LNCaP clone FGC (cell line): ENCODE measurements at regions not wholly inside any gene's neighbourhood (a gene's known extent, or its start where the extent isn't known, plus 50 kb on each side); places are given as distances from the start of the nearest gene placed in this dataset.

Source experiments
- DNase-seq: peaks from one replicate; pipeline ENCODE4 v3.0.0-alpha.2; 2011; ENCODE audit warnings: low read depth
- H3K4me3 ChIP-seq: 2 replicates; pipeline ENCODE4 v1.5.1; 2011; ENCODE audit warnings: mild to moderate bottlenecking, low read depth, low read length, control low read depth
- TF ChIP-seq, protein P1 (sequence below): IDR thresholded peaks from 2 replicates; pipeline ENCODE4 v1.5.1; 2012; ENCODE audit warnings: mild to moderate bottlenecking; ENCODE audit not compliant: control insufficient read depth, insufficient read depth; ENCODE audit errors: extremely low read depth

- TF ChIP-seq, protein P1, sequence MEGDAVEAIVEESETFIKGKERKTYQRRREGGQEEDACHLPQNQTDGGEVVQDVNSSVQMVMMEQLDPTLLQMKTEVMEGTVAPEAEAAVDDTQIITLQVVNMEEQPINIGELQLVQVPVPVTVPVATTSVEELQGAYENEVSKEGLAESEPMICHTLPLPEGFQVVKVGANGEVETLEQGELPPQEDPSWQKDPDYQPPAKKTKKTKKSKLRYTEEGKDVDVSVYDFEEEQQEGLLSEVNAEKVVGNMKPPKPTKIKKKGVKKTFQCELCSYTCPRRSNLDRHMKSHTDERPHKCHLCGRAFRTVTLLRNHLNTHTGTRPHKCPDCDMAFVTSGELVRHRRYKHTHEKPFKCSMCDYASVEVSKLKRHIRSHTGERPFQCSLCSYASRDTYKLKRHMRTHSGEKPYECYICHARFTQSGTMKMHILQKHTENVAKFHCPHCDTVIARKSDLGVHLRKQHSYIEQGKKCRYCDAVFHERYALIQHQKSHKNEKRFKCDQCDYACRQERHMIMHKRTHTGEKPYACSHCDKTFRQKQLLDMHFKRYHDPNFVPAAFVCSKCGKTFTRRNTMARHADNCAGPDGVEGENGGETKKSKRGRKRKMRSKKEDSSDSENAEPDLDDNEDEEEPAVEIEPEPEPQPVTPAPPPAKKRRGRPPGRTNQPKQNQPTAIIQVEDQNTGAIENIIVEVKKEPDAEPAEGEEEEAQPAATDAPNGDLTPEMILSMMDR: no peak
- H3K4me3 ChIP-seq: no peak overlapping the region
- DNase-seq: no peak
Measured at GRCh38 chr10:130756651-130757050, 554.9 kb downstream of the TCERG1L start.

DNA sequence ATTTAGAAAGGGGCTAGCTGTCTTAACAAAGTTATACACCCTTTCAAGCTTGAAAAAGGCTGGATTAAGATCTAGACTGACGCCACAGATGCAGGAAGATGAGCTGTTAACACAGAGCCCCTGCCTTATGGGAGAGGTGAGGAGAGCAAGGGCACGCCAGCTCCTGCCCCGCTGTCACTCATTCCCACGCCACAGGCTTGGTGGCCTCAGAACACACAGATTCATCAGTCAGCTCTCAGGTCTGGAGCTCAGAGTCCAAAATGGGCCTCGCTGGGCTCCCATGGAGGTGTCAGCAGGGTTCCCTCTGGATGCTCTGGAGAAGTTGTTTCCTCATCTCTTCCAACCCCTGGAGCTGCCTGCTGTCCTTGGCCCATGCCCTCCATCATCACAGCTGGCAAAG lies 554.2 kb downstream of the TCERG1L start:
- no peak for DNase-seq
- TF ChIP-seq, protein P1: no peak
- no peak overlapping the region for H3K4me3 ChIP-seq

- TF ChIP-seq, protein P1: no peak
- H3K4me3 ChIP-seq: no peak overlapping the region
- no peak for DNase-seq
Measured at GRCh38 chr10:130757821-130758489, 553.6 kb downstream of the TCERG1L start.

DNA sequence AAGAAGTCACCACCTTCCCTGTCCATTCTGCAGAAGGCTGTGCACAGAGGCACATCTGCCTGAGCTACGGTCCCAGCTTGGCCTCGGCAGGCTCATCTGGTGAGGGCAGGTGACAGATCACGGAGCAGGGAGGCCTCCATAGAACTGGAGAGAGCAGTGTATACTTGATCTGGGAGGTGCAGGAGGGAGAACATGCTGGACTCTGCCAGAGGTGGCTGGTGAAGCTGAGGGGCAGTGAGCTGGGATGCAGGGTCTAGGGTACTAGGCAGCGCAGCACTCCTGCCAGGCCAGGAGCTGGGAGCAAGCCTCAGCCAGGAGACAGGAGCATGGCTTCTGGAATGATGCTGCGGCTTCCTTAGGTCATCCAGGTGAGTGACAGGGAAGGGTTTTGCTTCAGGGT lies 553.0 kb downstream of the TCERG1L start:
- H3K4me3 ChIP-seq: no peak overlapping the region
- TF ChIP-seq, protein P1: no peak
- DNase-seq: no peak

DNA sequence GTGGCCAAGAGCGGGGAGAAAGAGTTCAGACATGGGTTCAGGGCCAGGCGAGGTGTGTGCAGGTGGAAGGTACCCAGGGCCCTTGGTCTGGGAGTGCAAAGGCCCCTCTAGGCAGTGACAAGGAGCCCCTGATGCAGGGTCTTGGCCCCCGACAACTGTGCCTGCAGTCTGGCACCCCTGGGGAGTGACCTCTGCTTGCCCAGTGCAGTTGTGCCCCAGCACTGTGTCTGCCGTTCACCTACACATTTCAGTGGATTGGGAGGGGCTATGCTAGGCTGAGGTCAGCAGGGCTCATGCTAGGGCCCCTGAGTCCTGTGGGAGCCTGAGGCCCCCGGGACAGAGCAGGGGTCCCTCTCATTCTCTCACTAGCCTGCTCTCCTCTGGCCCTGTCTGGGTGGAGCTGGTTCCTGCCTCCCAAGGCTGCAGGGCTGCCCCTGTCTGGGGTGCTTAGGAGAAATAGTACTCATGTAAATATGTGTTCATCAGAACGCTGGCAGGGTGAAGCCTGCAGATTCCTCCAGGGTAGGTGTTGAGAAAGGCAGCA lies 550.4 kb downstream of the TCERG1L start:
- TF ChIP-seq, protein P1: no peak
- no peak overlapping the region for H3K4me3 ChIP-seq
- DNase-seq: no peak

DNA sequence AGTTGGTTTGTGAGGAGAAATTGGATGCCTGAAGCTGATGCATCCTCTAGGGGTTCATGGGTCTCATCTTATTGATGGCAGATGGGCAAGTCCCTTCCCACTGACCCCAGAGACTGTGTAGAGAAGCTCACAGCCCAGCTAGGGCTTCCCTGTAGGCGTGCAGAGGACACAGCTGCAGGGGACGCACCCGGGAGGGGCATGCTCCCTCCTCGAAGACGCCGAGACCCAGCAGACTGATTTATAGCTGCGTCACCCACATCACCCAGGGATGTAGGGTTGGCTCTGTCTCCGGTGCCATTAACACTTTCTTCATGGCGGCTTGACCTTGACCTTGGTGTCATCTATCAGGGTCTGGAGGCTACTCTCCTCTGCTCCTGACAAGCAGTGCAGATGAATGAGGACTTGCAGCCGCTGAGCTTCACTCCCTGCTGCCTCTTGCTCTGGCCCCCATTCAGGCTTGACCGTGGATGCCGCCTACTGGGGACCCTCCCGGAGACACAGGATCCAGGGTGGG lies 549.7 kb downstream of the TCERG1L start:
- TF ChIP-seq, protein P1: no peak
- no peak overlapping the region for H3K4me3 ChIP-seq
- no peak for DNase-seq

DNA sequence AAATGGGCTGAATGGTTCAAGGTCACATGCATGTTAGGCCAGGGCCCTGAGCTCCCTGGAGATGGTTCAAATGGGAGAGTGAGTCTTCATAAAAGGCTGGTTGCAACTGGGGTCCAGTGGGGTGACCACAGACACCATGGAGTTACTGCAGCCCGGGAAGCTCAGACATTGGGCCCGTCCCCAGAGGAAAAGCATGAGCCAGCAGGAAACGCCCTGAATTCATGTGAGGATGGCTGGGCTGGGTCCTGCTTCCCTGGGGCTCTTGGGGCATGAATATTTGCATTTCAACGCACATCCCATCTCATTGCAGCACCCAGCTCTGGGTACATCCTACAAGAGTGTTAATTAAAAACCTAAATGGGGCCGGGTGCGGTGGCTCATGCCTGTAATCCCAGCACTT lies 549.0 kb downstream of the TCERG1L start:
- TF ChIP-seq, protein P1: no peak
- no peak overlapping the region for H3K4me3 ChIP-seq
- no peak for DNase-seq
